GM12891 (cell line): ENCODE measurements at regions not wholly inside any gene's neighbourhood (a gene's known extent, or its start where the extent isn't known, plus 50 kb on each side); places are given as distances from the start of the nearest gene placed in this dataset.

Experiments
- DNase-seq: peaks from one replicate; pipeline ENCODE4 v3.0.0; 2011; ENCODE audit warnings: low spot score; ENCODE audit not compliant: insufficient read length
- FAIRE-seq: peaks from 2 replicates; lab custom pipeline; 2011; peaks lifted over from hg19 to GRCh38; lab: Jason Lieb, UNC
- PAX5 ChIP-seq: IDR thresholded peaks from 2 replicates; pipeline ENCODE4 v1.6.1; 2011; ENCODE audit warnings: low read length, moderate library complexity, mild to moderate bottlenecking; ENCODE audit not compliant: insufficient read depth, severe bottlenecking
- POLR2A ChIP-seq: IDR thresholded peaks from 2 replicates; pipeline ENCODE4 v1.6.1; 2011; ENCODE audit warnings: low read depth, low read length, control low read depth
- POLR2AphosphoS5 ChIP-seq: IDR thresholded peaks from 2 replicates; pipeline ENCODE4 v1.6.1; 2011; ENCODE audit warnings: low read depth, low read length, control low read depth
- POU2F2 ChIP-seq: IDR thresholded peaks from 2 replicates; pipeline ENCODE4 v1.6.1; 2011; ENCODE audit warnings: low read depth, mild to moderate bottlenecking, control low read depth, low read length, moderate library complexity
- SPI1 ChIP-seq: IDR thresholded peaks from 2 replicates; pipeline ENCODE4 v1.6.1; 2011; ENCODE audit warnings: low read depth, low read length, control low read depth
- TAF1 ChIP-seq: IDR thresholded peaks from 2 replicates; pipeline ENCODE4 v1.6.1; 2011; ENCODE audit warnings: low read depth, low read length, control low read depth

GRCh38 chr12:92547906-92548305, 154.9 kb upstream of the PLEKHG7 start:
- no peak for TF ChIP-seq POU2F2
- TF ChIP-seq PAX5, result no peak
- no peak for TF ChIP-seq SPI1
- TF ChIP-seq POLR2AphosphoS5, result no peak
- no peak for TF ChIP-seq TAF1
- TF ChIP-seq POLR2A, result no peak
- DNase-seq (no peak), FAIRE-seq (no peak)

GRCh38 chr12:92547420-92547819, 155.4 kb upstream of the PLEKHG7 start:
- FAIRE-seq (no peak), DNase-seq (no peak)
- TF ChIP-seq PAX5 (no peak), POLR2AphosphoS5 (no peak), SPI1 (no peak), POLR2A (no peak), POU2F2 (no peak), TAF1 (no peak)

GRCh38 chr12:92546635-92547348, 156.0 kb upstream of the PLEKHG7 start:
- TF ChIP-seq SPI1 (no peak), POU2F2 (no peak), PAX5 (no peak), POLR2AphosphoS5 (no peak), POLR2A (no peak), TAF1 (no peak)
- no peak for DNase-seq
- FAIRE-seq, result peak; percentile 81

GRCh38 chr12:92546259-92546634, 156.5 kb upstream of the PLEKHG7 start:
- DNase-seq (no peak), FAIRE-seq (peak; percentile 26)
- no peak for TF ChIP-seq PAX5
- TF ChIP-seq POLR2A, result no peak
- no peak for TF ChIP-seq TAF1
- no peak for TF ChIP-seq SPI1
- TF ChIP-seq POU2F2, result no peak
- no peak for TF ChIP-seq POLR2AphosphoS5

GRCh38 chr12:92544322-92544721, 158.5 kb upstream of the PLEKHG7 start:
- TF ChIP-seq POLR2A (no peak), POU2F2 (no peak), PAX5 (no peak), SPI1 (no peak), TAF1 (no peak), POLR2AphosphoS5 (no peak)
- FAIRE-seq (peak; percentile 72), DNase-seq (no peak)

GRCh38 chr12:92543840-92544239, 158.9 kb upstream of the PLEKHG7 start:
- peak; percentile 62 for FAIRE-seq
- no peak for DNase-seq
- TF ChIP-seq TAF1, result 0 out of 2 replicates have a peak, but pooled peaks have one; percentile 33
- TF ChIP-seq POU2F2, result no peak
- no peak for TF ChIP-seq PAX5
- peak; percentile 61; the same call in 1 of the 2 replicates for TF ChIP-seq POLR2AphosphoS5
- peak; percentile 58 for TF ChIP-seq POLR2A
- no peak for TF ChIP-seq SPI1

GRCh38 chr12:92543359-92543758, 159.4 kb upstream of the PLEKHG7 start:
- DNase-seq (no peak), FAIRE-seq (no peak)
- no peak for TF ChIP-seq POU2F2
- TF ChIP-seq POLR2AphosphoS5, result no peak
- no peak for TF ChIP-seq PAX5
- TF ChIP-seq SPI1, result no peak
- no peak for TF ChIP-seq POLR2A
- TF ChIP-seq TAF1, result no peak

- no peak for TF ChIP-seq TAF1
- TF ChIP-seq SPI1, result no peak
- no peak for TF ChIP-seq POLR2AphosphoS5
- no peak for TF ChIP-seq POLR2A
- FAIRE-seq, result no peak
- no peak for DNase-seq
Measured at GRCh38 chr12:92541731-92542130, 161.1 kb upstream of the PLEKHG7 start.

GRCh38 chr12:92540782-92541423, 161.9 kb upstream of the PLEKHG7 start:
- DNase-seq, result no peak
- TF ChIP-seq POLR2A, result peak; percentile 38; the same call in 1 of the 2 replicates
- TF ChIP-seq POLR2AphosphoS5, result no peak
- TF ChIP-seq SPI1, result peak; percentile 61
- no peak for FAIRE-seq
